AG09309 (cell line): ENCODE measurements at regions not wholly inside any gene's neighbourhood (a gene's known extent, or its start where the extent isn't known, plus 50 kb on each side); places are given as distances from the start of the nearest gene placed in this dataset.

ENCODE experiments used
- DNase-seq: peaks from one replicate; pipeline ENCODE4 v3.0.0-alpha.2; 2010; ENCODE audit warnings: low read depth
- H3K4me3 ChIP-seq: 2 replicates; pipeline ENCODE4 v1.5.1; 2011; ENCODE audit warnings: mild to moderate bottlenecking, low read depth, low read length, moderate library complexity; ENCODE audit not compliant: control insufficient read depth
- TF ChIP-seq, protein P1 (sequence below): IDR thresholded peaks from 2 replicates; pipeline ENCODE4 v1.5.1; 2011; ENCODE audit warnings: mild to moderate bottlenecking, low read depth, low read length, inconsistent platforms; ENCODE audit not compliant: insufficient read depth, control insufficient read depth; ENCODE audit errors: missing control alignments

- no peak overlapping the region for H3K4me3 ChIP-seq
- TF ChIP-seq, protein P1, sequence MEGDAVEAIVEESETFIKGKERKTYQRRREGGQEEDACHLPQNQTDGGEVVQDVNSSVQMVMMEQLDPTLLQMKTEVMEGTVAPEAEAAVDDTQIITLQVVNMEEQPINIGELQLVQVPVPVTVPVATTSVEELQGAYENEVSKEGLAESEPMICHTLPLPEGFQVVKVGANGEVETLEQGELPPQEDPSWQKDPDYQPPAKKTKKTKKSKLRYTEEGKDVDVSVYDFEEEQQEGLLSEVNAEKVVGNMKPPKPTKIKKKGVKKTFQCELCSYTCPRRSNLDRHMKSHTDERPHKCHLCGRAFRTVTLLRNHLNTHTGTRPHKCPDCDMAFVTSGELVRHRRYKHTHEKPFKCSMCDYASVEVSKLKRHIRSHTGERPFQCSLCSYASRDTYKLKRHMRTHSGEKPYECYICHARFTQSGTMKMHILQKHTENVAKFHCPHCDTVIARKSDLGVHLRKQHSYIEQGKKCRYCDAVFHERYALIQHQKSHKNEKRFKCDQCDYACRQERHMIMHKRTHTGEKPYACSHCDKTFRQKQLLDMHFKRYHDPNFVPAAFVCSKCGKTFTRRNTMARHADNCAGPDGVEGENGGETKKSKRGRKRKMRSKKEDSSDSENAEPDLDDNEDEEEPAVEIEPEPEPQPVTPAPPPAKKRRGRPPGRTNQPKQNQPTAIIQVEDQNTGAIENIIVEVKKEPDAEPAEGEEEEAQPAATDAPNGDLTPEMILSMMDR, result no peak
- no peak for DNase-seq
Observed at GRCh38 chr6:132959639-132960326, 145.4 kb downstream of the RPS12 start.

GRCh38 chr6:132960720-132961119, 146.4 kb downstream of the RPS12 start:
- TF ChIP-seq, protein P1, result no peak
- DNase-seq, result no peak
- H3K4me3 ChIP-seq, result no peak overlapping the region

GRCh38 chr6:132961122-132961521, 146.8 kb downstream of the RPS12 start:
- peak; percentile 13 for DNase-seq
- TF ChIP-seq, protein P1, result no peak
- no peak overlapping the region for H3K4me3 ChIP-seq

- DNase-seq, result no peak
- TF ChIP-seq, protein P1, result no peak
- no peak overlapping the region for H3K4me3 ChIP-seq
Observed at GRCh38 chr6:132961610-132962009, 147.2 kb downstream of the RPS12 start.

DNA sequence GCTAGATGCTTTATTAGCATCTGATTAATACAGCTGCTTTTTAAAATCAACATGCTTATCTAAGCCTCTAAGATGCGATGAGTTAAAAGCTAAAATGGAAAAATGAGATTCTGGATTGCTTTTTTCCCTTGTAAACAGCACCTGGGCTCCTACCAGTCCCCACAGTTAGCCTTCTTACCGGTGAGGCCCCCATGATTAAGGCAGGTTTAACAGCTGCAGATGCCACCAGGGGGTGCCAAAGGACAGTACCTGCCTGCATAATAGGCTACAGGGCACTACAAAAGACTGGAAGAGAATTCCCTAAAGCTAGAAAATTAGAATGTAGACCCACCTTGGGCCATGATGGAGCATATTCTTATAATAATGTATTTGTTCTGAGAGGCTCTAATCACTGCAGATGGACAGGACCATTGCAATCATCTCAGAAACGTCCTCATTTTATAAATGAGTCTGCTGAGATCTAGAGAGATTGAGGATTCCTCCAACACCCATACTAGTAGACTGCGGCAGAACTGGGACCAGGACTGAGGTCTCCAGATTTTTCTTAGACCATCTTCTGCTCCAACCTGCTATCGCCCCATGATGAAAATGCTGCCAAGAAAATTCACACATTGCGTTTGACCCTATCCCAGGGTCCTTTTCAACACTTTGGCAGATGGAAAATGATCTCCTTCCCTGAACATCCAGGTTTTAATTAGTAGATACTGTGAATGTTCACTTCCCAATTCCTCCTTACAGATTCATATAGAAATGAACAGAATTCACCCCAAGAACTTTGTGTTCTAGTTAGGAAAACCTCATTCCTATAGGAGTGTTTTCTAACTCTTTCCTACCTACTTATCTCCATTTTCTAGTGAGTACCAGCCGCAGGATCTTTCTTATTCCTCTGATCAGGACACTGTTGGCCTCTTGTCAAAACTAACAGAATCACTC, 148.8 kb downstream of the RPS12 start:
- peak; percentile 1 for DNase-seq
- no peak overlapping the region for H3K4me3 ChIP-seq
- TF ChIP-seq, protein P1, result peak; percentile 77

DNA sequence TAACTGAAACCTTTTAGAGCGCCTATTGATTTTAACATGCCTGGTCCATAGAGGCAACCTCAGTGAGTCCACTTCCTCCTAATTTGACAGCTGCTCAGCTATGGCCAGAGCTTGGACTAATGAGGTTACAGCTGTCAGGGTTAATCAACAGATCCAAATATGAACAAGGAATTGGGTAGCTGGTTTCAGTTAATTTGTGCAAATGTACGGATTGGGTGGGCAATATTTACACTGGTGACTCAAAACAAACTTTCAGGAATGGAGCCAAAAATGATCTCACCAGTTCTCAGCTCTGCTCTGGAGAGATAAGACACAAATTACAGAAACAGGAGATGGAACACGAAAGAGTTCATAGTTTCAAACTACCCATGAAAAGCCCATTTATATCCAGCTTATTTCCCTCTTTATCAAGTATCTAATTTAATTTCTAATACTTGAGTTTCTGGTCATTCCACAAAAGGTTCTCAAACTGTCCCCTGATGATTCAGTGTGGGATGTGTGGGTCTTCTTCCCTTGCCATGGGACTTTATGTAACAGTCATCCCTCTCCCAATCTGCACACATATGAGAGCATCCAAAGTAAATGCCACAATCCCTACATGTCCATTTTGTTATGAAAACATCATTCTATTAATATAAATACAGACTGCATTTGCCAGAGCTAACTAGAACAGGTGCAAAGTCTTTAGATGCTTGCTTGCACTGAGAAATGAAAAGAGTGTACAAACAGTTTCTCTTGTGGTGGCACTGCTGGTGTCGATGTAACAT, 149.9 kb downstream of the RPS12 start:
- H3K4me3 ChIP-seq, result no peak overlapping the region
- TF ChIP-seq, protein P1, result no peak
- DNase-seq, result no peak
